ENCODE measurements at regions not wholly inside any gene's neighbourhood (a gene's known extent, or its start where the extent isn't known, plus 50 kb on each side); places are given as distances from the start of the nearest gene placed in this dataset.

- Histone ChIP-seq H3K36me3 (ENCODE audit: low read depth, missing control alignments) (no peaks in the 10 kb centered on the region), H3K4me3 (no peak overlapping the region), H3K9me3 (no peaks in the 10 kb centered on the region), H3K27ac (no peak overlapping the region), H3K27me3 (no peaks in the 10 kb centered on the region), H3K4me1 (no peaks in the 10 kb centered on the region)
- DNase-seq = no peak
- intact Hi-C loops (cut with DNase I; ENCODE audit: low total_unique reads) = no loop called here
- TF ChIP-seq POLR2A (IDR thresholded peaks at IDR 0.05) (no peak), CTCF (IDR thresholded peaks at IDR 0.05) (no peak)
- WGBS, 2 donors = 71 to 85% methylated on average over 5 of the region's 5 CpGs
Measured at GRCh38 chr5:31096238-31096865, 97.1 kb upstream of the CDH6 start.

- intact Hi-C loops (cut with DNase I; ENCODE audit: low total_unique reads) = no loop called here
- Histone ChIP-seq H3K9me3 (no peaks in the 10 kb centered on the region), H3K27me3 (no peaks in the 10 kb centered on the region), H3K4me1 (no peaks in the 10 kb centered on the region), H3K27ac (no peak overlapping the region), H3K4me3 (no peak overlapping the region), H3K36me3 (ENCODE audit: low read depth, missing control alignments) (no peaks in the 10 kb centered on the region)
- WGBS, 2 donors = 96% methylated on average over 1 of the region's 1 CpG
- no peak for TF ChIP-seq POLR2A (IDR thresholded peaks at IDR 0.05)
- no peak for TF ChIP-seq CTCF (IDR thresholded peaks at IDR 0.05)
- no peak for DNase-seq
Measured at GRCh38 chr5:31095796-31096195, 97.7 kb upstream of the CDH6 start.

DNA sequence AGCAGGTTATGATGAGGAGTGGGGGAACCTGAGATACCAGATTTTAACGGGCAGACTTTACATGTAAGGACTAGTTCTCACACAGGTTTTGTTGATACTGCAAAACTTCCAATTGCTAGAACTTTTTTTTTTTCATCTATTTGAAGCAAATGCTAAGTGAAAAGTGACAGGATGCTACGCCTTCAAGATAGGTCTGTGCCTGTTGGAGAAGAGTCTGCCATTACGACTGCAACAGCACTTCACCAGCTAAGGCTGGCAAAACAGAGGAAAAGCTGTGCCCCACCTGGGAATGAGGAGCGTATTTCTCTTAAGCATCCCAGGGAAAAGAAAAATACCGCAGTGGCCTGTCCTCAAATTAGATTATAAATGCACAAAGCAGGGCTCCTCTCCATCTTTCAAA, 102.0 kb upstream of the CDH6 start:
- intact Hi-C loops (cut with DNase I; ENCODE audit: low total_unique reads) = no loop called here
- no peak for DNase-seq
- Histone ChIP-seq H3K27ac (no peak overlapping the region), H3K27me3 (no peaks in the 10 kb centered on the region), H3K9me3 (no peaks in the 10 kb centered on the region), H3K4me3 (no peak overlapping the region), H3K4me1 (no peaks in the 10 kb centered on the region), H3K36me3 (ENCODE audit: low read depth, missing control alignments) (no peaks in the 10 kb centered on the region)
- TF ChIP-seq POLR2A (IDR thresholded peaks at IDR 0.05) (no peak), CTCF (IDR thresholded peaks at IDR 0.05) (no peak)
- WGBS, 2 donors = 82 to 83% methylated on average over 5 of the region's 5 CpGs

DNA sequence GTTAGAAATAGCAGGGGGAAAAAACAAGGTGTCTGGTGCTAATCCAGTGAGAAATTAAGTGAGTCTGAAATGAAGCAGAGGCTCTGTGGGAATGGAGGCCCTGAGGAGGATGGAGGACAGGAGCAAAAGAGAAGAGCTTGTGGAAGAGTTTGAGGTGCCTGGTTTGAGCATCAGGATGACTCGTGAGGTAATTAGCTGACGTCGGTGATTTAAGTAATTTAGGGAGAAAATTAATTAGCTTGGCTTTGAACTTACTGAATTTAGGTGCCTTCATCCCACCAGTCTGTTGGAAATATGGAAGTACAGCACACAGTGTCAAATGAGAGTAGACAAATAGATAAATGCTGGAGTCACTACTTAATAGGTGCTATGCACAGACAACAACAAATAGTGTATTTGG, 103.0 kb upstream of the CDH6 start:
- intact Hi-C loops (cut with DNase I; ENCODE audit: low total_unique reads) = no loop called here
- Histone ChIP-seq H3K36me3 (ENCODE audit: low read depth, missing control alignments) (no peaks in the 10 kb centered on the region), H3K27ac (no peak overlapping the region), H3K4me3 (no peak overlapping the region), H3K9me3 (no peaks in the 10 kb centered on the region), H3K4me1 (no peaks in the 10 kb centered on the region), H3K27me3 (no peaks in the 10 kb centered on the region)
- DNase-seq = no peak
- TF ChIP-seq CTCF (IDR thresholded peaks at IDR 0.05) (no peak), POLR2A (IDR thresholded peaks at IDR 0.05) (no peak)
- WGBS, 2 donors = 87 to 92% methylated on average over 3 of the region's 3 CpGs

DNA sequence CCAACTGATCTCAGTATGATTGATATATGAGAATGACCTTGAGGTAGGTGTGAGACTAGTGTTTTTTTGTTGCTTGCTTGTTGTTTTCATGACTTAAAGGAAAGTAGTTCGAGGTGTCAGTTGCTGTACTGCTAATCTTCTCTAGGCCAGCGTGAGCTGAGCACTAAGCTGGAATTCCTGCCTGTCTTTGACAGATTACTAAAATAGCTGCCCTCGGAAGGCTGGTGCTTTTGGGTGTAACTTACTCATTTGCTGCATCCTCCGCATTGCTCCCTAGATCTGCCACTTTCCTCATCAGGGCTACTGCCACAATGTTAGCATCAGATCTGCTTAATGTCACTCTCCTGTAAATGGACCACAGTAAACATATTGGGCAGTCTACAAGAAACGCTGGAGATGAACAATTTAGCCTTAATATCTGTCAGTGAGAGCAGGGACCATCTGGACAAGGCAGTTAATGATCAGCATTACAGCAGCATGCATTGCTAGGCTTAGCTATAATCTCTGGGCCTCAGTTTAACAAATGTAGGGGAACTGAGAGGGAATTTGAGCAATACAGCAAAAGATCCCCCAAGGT, 106.6 kb upstream of the CDH6 start:
- DNase-seq = no peak
- no peaks in the 10 kb centered on the region for H3K4me1 ChIP-seq
- H3K4me3 ChIP-seq = no peak overlapping the region
- intact Hi-C loops (cut with DNase I; ENCODE audit: low total_unique reads) = no loop called here
- H3K9me3 ChIP-seq = no peaks in the 10 kb centered on the region
- 46 to 51% methylated on average over 4 to 5 of the region's 5 CpGs for WGBS, 2 donors
- no peaks in the 10 kb centered on the region for H3K27me3 ChIP-seq
- no peaks in the 10 kb centered on the region for H3K36me3 ChIP-seq (ENCODE audit: low read depth, missing control alignments)
- TF ChIP-seq CTCF (IDR thresholded peaks at IDR 0.05) (no peak), POLR2A (IDR thresholded peaks at IDR 0.05) (no peak)
- H3K27ac ChIP-seq = no peak overlapping the region

All from testis (tissue), 2 donors.